GM19468 (cell line): ENCODE measurements at regions not wholly inside any gene's neighbourhood (a gene's known extent, or its start where the extent isn't known, plus 50 kb on each side); places are given as distances from the start of the nearest gene placed in this dataset.

Source experiments
- ATAC-seq: cut with Tn5 transposase; IDR thresholded peaks from one replicate; pipeline ENCODE4 v1.9.1; 2021; ENCODE audit warnings: mild to moderate bottlenecking, moderate library complexity, moderate number of reproducible peaks; ENCODE audit not compliant: unreplicated experiment; ENCODE audit errors: extremely low read depth

- no peak for ATAC-seq
Observed at GRCh38 chr18:38033282-38033681, 467.7 kb upstream of the CELF4 start.

DNA sequence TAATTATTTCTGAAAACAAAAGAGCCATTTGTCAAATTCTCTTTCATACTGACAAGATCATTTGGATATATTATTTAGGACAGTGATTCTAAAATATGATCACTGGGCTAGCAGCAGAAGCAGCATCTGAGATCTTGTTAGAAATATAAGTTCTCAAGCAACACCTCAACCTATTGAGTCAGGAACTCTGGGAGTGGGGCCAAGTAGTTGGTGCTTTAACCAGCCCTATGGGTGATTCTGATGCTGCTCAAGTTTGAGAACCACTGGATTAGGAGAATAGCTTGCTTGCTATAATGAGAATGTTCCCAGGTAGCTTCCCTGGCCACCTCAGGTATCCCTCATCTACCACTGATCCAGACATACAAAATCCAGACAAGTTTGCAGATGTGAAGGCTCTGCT lies 466.9 kb upstream of the CELF4 start:
- no peak for ATAC-seq

DNA sequence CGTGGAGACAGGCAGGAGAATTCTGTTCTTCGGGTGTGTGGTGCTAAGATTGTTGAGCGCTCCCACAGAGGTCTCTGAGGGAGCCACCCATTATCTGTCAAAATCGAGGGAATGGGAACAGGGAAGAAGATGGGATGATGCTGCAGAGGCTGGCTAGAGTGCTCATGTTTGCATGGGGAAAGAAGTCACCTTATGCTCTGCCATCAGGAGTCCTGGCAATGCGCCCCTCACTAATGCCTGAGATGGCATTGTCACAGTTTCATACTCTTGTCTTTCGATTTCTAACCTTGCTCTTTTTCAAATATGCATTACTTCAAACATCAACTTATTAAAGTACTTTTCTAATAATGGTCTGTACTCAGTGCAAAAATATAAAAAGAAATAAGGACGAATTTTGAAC lies 463.3 kb upstream of the CELF4 start:
- ATAC-seq, result no peak

DNA sequence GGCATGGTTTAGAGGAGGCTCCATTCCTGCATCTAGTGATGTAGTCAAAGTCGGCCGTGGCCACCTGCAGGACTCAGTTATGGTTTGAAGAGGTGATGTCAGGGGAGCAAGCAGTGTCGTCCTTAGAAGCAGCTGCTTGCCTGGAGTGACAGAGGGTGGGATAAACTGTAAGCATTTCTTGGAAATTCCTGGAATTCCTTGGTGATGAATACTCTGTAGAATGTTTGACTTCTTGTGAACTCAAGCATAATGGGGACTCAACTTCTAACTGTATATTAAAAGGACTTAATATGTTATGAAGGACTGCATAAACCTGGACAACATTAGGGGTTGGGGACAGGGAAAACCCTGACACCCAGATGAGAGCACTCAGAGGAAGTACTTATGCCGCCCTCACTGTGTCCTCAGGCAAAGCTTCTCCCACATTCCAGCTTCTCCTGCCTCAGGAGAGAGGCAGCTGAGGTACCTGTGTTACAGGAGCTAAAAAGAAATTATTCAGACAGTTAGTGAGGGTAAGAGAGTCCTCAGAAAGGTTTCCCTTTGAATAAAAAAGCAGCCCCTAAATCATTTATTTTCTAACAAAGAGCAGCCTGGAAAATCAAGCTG lies 459.9 kb upstream of the CELF4 start:
- no peak for ATAC-seq

- no peak for ATAC-seq
Observed at GRCh38 chr18:38023871-38024270, 458.3 kb upstream of the CELF4 start.

DNA sequence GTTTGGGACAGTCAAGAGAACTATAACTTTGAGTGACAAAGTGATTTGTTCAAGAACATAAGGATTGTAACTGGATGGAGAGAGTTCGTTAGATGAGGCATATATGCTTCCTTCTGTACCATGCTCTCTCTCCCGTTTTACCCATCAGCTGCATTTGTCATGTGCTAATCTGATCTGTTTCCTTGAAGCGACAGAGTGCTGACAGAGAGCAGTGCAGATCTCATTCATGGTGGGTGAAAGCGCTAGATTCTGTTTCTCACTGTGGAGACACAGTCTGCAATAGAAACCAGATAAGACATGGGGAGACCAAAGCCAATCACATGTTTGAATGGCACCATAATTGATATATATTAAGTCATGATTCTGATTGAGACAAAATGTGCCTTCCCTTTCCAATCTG lies 456.6 kb upstream of the CELF4 start:
- ATAC-seq, result no peak

DNA sequence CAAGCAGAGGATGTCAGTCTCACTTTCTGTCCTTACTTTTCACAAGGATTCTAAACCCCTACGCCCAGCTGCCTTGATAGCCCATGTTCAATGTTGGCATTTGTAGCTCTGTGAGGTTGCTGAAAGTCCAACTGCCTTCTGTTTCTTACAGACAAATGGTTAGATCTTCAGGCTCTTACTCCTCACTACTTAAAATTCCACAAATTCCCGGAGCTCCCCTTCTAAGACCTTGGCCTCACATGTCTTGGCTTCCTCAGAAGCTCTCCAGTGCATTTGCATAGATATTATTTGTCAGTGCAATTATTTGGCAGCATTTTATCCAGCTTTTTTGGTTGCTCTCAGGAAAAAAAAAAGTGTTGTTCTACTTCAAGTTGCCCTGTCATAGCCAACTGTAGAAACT lies 453.7 kb upstream of the CELF4 start:
- ATAC-seq, result no peak

- no peak for ATAC-seq
Observed at GRCh38 chr18:38010971-38011857, 445.6 kb upstream of the CELF4 start.

GRCh38 chr18:38010037-38010436 lies 444.4 kb upstream of the CELF4 start:
- no peak for ATAC-seq

DNA sequence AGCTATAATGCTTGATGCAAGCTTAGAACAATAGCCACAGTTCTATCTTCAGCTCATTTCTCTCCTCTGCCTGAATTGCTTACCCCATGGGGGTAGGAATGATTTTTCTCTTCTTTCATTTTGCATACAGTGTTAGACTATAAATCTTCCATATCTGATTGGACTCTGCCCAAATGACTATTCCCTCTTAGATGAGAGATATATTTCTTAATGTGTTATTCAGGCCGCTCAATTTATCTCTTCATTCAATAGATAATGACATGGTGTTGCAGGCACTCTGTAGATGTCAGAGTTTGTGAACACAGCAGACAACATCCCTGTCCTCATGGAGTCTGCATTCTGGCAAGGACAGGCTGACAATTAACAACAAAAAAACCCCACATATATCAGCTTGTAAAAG lies 443.7 kb upstream of the CELF4 start:
- no peak for ATAC-seq

- ATAC-seq, result no peak
Observed at GRCh38 chr18:38007676-38008330, 442.2 kb upstream of the CELF4 start.

DNA sequence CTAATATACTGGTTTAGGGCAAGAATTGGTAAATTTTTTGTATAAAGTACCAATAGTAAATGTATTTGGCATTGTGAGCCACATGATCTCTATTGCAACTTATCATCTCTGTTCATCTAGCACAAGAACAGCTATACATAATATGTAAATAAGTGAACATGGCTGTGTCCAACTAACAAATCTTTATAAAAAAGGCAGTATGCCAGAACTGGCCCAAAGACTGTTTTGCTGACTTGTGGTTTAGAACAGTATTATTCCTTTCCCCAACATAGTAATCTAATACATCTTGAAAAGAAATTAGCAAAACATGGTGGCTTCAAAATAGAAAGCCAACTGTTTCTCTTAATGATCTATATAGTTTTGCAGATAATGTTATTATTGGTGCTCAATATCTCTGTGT lies 441.4 kb upstream of the CELF4 start:
- ATAC-seq, result no peak

DNA sequence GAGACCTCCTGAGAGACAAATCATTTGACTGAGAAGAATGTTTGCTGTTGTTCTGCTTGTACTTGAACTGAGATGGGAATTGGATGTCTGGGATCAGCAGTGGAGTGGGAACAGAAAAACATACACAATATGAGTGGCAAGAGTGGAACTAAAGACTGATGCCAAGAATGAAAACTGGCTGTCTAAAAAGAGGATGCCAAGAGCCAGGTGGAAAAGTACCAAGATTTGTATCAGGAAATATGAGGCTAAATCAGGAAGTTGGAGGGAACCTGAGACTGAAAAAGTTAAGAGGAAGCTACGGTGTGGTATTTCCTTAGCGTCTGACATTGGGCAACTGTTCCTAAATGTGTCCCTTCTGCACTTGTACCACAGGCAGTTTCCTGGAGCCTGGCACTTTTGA lies 440.9 kb upstream of the CELF4 start:
- ATAC-seq, result no peak

DNA sequence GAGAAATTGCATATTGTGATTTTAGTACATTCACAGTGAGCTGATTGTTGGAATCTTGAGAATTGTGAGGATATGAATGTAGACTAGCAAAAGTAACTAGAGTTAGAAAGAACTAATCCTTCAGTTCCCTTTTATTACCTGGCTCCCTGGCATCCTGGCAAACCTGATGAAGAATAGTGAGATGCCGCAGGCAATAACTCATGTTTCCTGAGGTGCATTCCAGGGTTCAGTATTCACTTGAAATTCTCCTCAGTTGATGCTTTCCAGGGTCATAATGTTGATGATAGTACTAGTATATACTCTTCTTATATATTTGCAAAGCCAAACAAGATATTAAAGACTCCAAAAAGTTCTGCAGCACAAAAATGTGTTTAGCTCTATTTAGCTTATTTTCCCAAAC lies 432.1 kb upstream of the CELF4 start:
- ATAC-seq, result no peak

DNA sequence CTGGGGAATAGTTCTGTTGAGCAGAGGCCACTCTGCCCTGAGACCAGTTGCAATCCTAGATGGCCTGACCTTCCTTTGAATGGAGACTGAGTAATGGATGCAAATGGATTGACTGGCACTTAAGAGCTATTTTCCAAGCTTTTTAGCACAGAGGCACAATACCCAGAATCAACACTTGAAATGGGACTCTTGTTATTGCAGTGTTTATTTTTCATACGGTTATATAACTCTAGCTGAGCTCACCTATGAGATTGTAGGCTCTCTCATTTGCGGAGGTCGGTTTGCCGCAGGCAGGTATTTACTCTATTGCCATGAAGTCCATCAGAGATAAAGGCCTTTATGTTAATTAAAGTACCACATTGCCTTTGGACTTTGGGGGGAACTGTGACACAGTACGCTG lies 422.3 kb upstream of the CELF4 start:
- no peak for ATAC-seq

DNA sequence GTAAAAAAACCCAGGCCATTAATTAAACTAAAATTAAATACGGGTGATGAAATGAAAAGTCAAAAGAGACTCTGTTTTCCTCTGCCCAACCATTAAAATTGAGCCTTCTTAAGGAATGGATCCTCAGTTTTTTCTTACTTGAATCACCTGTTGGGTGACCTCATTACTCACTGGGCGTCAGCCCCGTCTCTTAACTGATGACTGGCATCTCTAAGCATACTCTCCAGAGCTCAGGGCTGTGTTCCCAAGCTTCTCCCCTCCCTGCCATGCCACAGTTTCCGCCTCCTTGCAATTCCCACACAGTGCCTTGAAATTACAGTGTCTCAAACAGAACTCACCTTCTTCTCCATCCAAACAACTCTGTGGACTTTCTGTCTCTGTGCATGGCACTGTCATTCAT lies 421.1 kb upstream of the CELF4 start:
- ATAC-seq, result no peak

DNA sequence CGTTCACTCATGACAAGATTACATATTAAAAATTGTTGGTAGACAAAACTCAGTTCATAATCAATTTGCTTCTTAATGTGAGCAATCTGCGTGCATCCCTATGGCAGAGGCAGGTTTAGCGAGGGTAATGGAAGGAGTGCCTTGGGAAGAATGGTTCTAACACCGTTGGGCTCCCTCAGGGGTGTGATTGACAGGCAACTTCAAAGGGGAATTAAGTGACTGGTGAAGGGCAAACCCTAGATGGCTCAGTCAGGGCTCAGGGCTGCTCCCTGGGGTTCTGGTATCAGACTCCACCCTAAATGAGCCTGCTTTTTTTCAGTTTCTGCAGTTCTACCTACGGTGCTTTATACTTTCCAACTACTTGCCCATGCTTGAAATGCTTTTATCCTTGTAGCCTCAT lies 419.5 kb upstream of the CELF4 start:
- ATAC-seq, result no peak

DNA sequence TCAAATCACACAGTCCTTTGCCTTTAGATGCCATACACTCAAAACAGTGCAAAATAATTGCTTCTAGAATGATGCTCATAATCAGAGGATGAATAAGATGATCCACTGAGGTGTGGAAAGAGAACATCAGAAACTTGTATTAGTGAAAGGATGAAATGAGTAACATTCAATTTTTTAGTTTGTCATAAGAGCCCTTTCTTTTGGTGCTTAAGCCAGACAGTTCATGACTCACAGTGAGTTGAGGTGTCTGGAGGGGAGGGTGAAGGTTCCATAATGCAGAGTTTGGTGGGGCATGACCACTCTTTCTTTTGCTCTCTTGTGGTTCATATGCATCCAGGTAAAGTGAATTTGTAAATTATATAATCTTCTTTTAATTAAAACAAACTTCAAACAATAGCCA lies 415.0 kb upstream of the CELF4 start:
- no peak for ATAC-seq

DNA sequence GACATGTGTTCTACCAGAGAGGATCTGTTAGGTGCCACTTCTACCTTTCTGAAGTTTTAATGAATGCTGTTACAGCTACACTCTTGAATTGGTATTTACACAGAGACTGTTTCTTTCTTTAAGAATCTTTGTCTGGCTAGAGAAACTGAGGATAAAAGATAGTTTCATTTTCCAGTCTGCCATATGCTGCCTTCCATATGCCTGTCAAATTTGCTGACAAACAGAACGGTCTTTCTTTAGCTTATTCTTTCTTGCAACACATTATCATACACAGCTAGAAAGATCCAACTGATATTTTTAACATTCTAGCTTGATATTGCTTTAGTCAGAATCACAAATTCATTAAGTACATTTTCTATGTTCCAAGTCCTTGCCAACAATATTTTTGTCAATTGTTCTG lies 409.8 kb upstream of the CELF4 start:
- no peak for ATAC-seq

DNA sequence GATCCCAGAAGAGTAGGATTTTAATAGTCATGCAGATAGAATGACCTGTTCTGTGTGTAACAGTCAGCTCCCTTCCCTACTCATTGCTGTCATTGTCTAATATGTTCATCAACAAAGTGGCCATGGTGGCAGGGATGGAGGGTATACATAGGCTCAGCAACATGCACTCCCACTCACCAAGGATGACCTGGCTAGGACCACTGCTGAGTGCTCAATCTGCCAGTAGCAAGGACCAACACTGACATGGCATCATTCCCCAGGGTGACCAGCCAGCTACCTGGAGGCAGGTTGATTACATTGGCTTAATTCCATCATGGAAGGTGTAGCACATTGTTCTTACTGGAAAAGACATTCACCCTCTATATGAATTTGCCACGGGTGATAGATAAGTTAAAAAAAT lies 401.7 kb upstream of the CELF4 start:
- ATAC-seq, result no peak

DNA sequence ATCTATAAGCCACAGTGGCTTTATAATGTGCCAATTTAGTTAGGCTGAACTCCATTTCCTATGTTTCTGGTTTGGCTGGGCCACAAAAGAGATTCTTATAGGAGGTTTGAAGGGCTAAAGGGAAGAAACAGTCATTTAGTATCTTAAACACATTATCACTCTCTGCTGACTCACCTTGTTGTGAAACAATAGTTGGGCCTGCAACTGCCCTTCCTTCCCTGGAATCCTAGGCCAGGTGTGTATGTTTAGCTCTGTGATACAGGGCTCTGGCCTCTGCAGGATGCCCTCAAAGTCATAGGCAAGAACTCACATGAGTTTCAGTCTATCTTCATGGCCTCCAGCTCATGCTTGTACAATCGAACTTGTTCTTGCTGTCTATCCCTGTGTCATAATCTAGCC lies 400.0 kb upstream of the CELF4 start:
- ATAC-seq, result no peak
